ENCODE measurements at regions not wholly inside any gene's neighbourhood (a gene's known extent, or its start where the extent isn't known, plus 50 kb on each side); places are given as distances from the start of the nearest gene placed in this dataset.

DNA sequence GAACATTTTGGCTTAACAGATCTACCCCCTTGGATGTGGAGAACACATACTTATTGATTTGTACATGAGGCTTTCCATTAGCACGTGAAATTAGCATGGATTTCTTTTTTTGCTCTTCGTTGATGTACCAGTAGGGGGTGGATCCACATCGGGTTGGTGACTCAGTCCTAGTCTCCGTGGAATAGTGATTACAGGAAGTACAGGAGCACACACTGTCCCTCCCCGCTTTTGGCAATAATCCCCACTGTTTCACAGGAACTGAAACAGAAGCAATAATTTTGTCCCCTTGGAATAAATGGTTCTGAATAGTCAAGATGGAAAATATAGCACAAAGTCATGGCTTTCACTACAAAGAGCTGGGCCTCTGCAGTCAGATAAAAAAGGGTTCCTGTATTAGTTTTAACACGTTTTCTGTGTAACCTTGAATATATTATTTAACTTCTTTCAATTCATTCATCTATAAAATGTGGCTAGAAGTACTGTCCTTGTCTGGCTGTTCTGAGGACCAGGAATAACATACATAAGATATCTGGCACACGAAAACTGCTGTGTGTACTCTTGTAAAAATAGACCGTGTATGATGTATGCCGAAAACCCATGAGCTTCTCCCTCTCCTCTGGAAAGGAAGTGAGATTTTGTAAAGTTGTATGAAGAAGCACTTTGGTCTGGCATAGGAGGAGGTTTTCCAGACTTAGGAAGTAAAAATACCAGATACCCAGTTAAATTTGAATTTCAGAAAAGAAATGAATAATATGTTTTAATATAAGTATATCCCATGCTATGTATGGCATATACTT is 229.2 kb downstream of the GALR1 start:
- no peaks in the 10 kb centered on the region for H3K4me1 ChIP-seq (ENCODE audit: control insufficient read depth, extremely low read depth, insufficient read depth, low read length)
- no peaks in the 10 kb centered on the region for H3K9me1 ChIP-seq (ENCODE audit: control insufficient read depth, extremely low read depth, insufficient read depth, low read length)
- H2AFZ ChIP-seq (ENCODE audit: control insufficient read depth, low read length): no peak overlapping the region
- no peaks in the 10 kb centered on the region for H3K36me3 ChIP-seq (ENCODE audit: control insufficient read depth in 2 of 2, extremely low read depth in 1 of 2, insufficient read depth in 2 of 2, low read length in 2 of 2)
- H3K27ac ChIP-seq (ENCODE audit: control insufficient read depth, insufficient read depth, low read length): no peak overlapping the region
- no peak overlapping the region for H3K9ac ChIP-seq (ENCODE audit: control insufficient read depth, extremely low read depth, insufficient read depth, low read length)
- no peak for FAIRE-seq
- H3K79me2 ChIP-seq (ENCODE audit: control insufficient read depth, insufficient read depth, low read length): no peaks in the 10 kb centered on the region
- H3K4me3 ChIP-seq (ENCODE audit: control insufficient read depth in 2 of 3, extremely low read depth in 1 of 3, insufficient read depth in 2 of 3, low read depth in 1 of 3, low read length in 3 of 3): no peak overlapping the region
- H4K20me1 ChIP-seq (ENCODE audit: control insufficient read depth, extremely low read depth, insufficient read depth, low read length): no peaks in the 10 kb centered on the region
- H3K4me2 ChIP-seq (ENCODE audit: control insufficient read depth, extremely low read depth, insufficient read depth, low read depth, low read length): no peak overlapping the region
- no peaks in the 10 kb centered on the region for H3K27me3 ChIP-seq (ENCODE audit: control insufficient read depth, extremely low read depth, insufficient read depth, low read length)
- no peaks in the 10 kb centered on the region for H3K9me3 ChIP-seq (ENCODE audit: control insufficient read depth, low read depth, low read length)
- no peak for TF ChIP-seq CTCF (optimal IDR thresholded peaks at IDR 0.05 in 1 of 3, IDR thresholded peaks at IDR 0.05 in 1 of 3, conservative IDR thresholded peaks at IDR 0.05 in 1 of 3; ENCODE audit: extremely low read depth in 1 of 3, insufficient read depth in 2 of 3, low read length in 3 of 3)
- TF ChIP-seq EZH2 (IDR thresholded peaks at IDR 0.05; ENCODE audit: low read length): no peak
- no peak for DNase-seq (ENCODE audit: low read depth, low spot score)
- dilution Hi-C loops (cut with MboI; ENCODE audit: extremely low pct_ligation_motif_present, low sequenced_read_pairs): no loop called here

- H3K4me3 ChIP-seq (ENCODE audit: control insufficient read depth in 2 of 3, extremely low read depth in 1 of 3, insufficient read depth in 2 of 3, low read depth in 1 of 3, low read length in 3 of 3): no peak overlapping the region
- H3K9ac ChIP-seq (ENCODE audit: control insufficient read depth, extremely low read depth, insufficient read depth, low read length): no peak overlapping the region
- H3K27ac ChIP-seq (ENCODE audit: control insufficient read depth, insufficient read depth, low read length): no peak overlapping the region
- H3K4me1 ChIP-seq (ENCODE audit: control insufficient read depth, extremely low read depth, insufficient read depth, low read length): no peaks in the 10 kb centered on the region
- no peaks in the 10 kb centered on the region for H3K27me3 ChIP-seq (ENCODE audit: control insufficient read depth, extremely low read depth, insufficient read depth, low read length)
- no peaks in the 10 kb centered on the region for H3K9me3 ChIP-seq (ENCODE audit: control insufficient read depth, low read depth, low read length)
- no peak overlapping the region for H2AFZ ChIP-seq (ENCODE audit: control insufficient read depth, low read length)
- DNase-seq (ENCODE audit: low read depth, low spot score) (no peak), FAIRE-seq (no peak)
- dilution Hi-C loops (cut with MboI; ENCODE audit: extremely low pct_ligation_motif_present, low sequenced_read_pairs): no loop called here
- TF ChIP-seq EZH2 (IDR thresholded peaks at IDR 0.05; ENCODE audit: low read length) (no peak), CTCF (optimal IDR thresholded peaks at IDR 0.05 in 1 of 3, IDR thresholded peaks at IDR 0.05 in 1 of 3, conservative IDR thresholded peaks at IDR 0.05 in 1 of 3; ENCODE audit: extremely low read depth in 1 of 3, insufficient read depth in 2 of 3, low read length in 3 of 3) (no peak)
- no peaks in the 10 kb centered on the region for H4K20me1 ChIP-seq (ENCODE audit: control insufficient read depth, extremely low read depth, insufficient read depth, low read length)
- no peaks in the 10 kb centered on the region for H3K36me3 ChIP-seq (ENCODE audit: control insufficient read depth in 2 of 2, extremely low read depth in 1 of 2, insufficient read depth in 2 of 2, low read length in 2 of 2)
- no peak overlapping the region for H3K4me2 ChIP-seq (ENCODE audit: control insufficient read depth, extremely low read depth, insufficient read depth, low read depth, low read length)
- H3K79me2 ChIP-seq (ENCODE audit: control insufficient read depth, insufficient read depth, low read length): no peaks in the 10 kb centered on the region
- H3K9me1 ChIP-seq (ENCODE audit: control insufficient read depth, extremely low read depth, insufficient read depth, low read length): no peaks in the 10 kb centered on the region
These were observed 231.9 kb downstream of the GALR1 start for GRCh38 chr18:77481541-77481940.

Measured in keratinocyte (primary cell).